ENCODE measurements at regions not wholly inside any gene's neighbourhood (a gene's known extent, or its start where the extent isn't known, plus 50 kb on each side); places are given as distances from the start of the nearest gene placed in this dataset.
"Not testable (repeated sequence)": the region's sequence is repeated elsewhere in the genome, so short reads cannot be mapped to it uniquely, and the experiment has no call there.

GRCh38 chr19:30682999-30683536 is 310.9 kb downstream of the ZNF536 start:
- peak; percentile 23 to 51 for DNase-seq (ENCODE audit: low read depth in 2 of 2)

- DNase-seq (ENCODE audit: low read depth in 2 of 2): no peak
These were observed 310.2 kb downstream of the ZNF536 start for GRCh38 chr19:30682146-30682998.

- no peak for DNase-seq (ENCODE audit: low read depth in 2 of 2)
These were observed 309.2 kb downstream of the ZNF536 start for GRCh38 chr19:30681162-30682100.

GRCh38 chr19:30680399-30680798 is 308.2 kb downstream of the ZNF536 start:
- DNase-seq (ENCODE audit: low read depth in 2 of 2): not testable (repeated sequence)

- DNase-seq (ENCODE audit: low read depth in 2 of 2): no peak
These were observed 307.6 kb downstream of the ZNF536 start for GRCh38 chr19:30679789-30680188.

- no peak for DNase-seq (ENCODE audit: low read depth in 2 of 2)
These were observed 307.0 kb downstream of the ZNF536 start for GRCh38 chr19:30679153-30679702.

- no peak for DNase-seq (ENCODE audit: low read depth in 2 of 2)
These were observed 306.0 kb downstream of the ZNF536 start for GRCh38 chr19:30678168-30678567.

- no peak for DNase-seq (ENCODE audit: low read depth in 2 of 2)
These were observed 305.5 kb downstream of the ZNF536 start for GRCh38 chr19:30677702-30678101.

- no peak for DNase-seq (ENCODE audit: low read depth in 2 of 2)
These were observed 305.0 kb downstream of the ZNF536 start for GRCh38 chr19:30676990-30677679.

- DNase-seq (ENCODE audit: low read depth in 2 of 2): no peak
These were observed 302.9 kb downstream of the ZNF536 start for GRCh38 chr19:30675086-30675485.

- no peak for DNase-seq (ENCODE audit: low read depth in 2 of 2)
These were observed 302.5 kb downstream of the ZNF536 start for GRCh38 chr19:30674656-30675055.

- no peak for DNase-seq (ENCODE audit: low read depth in 2 of 2)
These were observed 301.2 kb downstream of the ZNF536 start for GRCh38 chr19:30673336-30673735.

GRCh38 chr19:30672926-30673325 is 300.7 kb downstream of the ZNF536 start:
- DNase-seq (ENCODE audit: low read depth in 2 of 2): no peak

- DNase-seq (ENCODE audit: low read depth in 2 of 2): no peak
These were observed 299.5 kb downstream of the ZNF536 start for GRCh38 chr19:30671622-30672051.

GRCh38 chr19:30671367-30671619 is 299.1 kb downstream of the ZNF536 start:
- no peak for DNase-seq (ENCODE audit: low read depth in 2 of 2)

GRCh38 chr19:30670562-30671366 is 298.6 kb downstream of the ZNF536 start:
- DNase-seq (ENCODE audit: low read depth in 2 of 2): no peak

- no peak for DNase-seq (ENCODE audit: low read depth in 2 of 2)
These were observed 297.8 kb downstream of the ZNF536 start for GRCh38 chr19:30670011-30670329.

- DNase-seq (ENCODE audit: low read depth in 2 of 2): peak; percentile 9 to 56
These were observed 297.3 kb downstream of the ZNF536 start for GRCh38 chr19:30669329-30670010.

GRCh38 chr19:30668521-30669155 is 296.5 kb downstream of the ZNF536 start:
- DNase-seq (ENCODE audit: low read depth in 2 of 2): no peak

GRCh38 chr19:30667746-30668145 is 295.6 kb downstream of the ZNF536 start:
- DNase-seq (ENCODE audit: low read depth in 2 of 2): no peak

All from stimulated activated CD4-positive, alpha-beta T cell treated with anti-CD3 and anti-CD28 coated beads, Interleukin-12 subunit alpha, Interleukin-12 subunit beta, amount 100 ng/mL, for 24 hours (primary cell).